ENCODE measurements at regions not wholly inside any gene's neighbourhood (a gene's known extent, or its start where the extent isn't known, plus 50 kb on each side); places are given as distances from the start of the nearest gene placed in this dataset.

GRCh38 chr13:80213201-80213600 lies 127.7 kb downstream of the SPRY2 start:
- Histone ChIP-seq H3K36me3 (no peaks in the 10 kb centered on the region), H3K9me3 (no peaks in the 10 kb centered on the region), H3K4me1 (peaks cover 24% of the 10 kb centered on the region), H3K4me3 (ENCODE audit: low read depth, low read length) (no peak overlapping the region), H3K27me3 (no peaks in the 10 kb centered on the region)
- no peak for DNase-seq
- TF ChIP-seq, protein P1, sequence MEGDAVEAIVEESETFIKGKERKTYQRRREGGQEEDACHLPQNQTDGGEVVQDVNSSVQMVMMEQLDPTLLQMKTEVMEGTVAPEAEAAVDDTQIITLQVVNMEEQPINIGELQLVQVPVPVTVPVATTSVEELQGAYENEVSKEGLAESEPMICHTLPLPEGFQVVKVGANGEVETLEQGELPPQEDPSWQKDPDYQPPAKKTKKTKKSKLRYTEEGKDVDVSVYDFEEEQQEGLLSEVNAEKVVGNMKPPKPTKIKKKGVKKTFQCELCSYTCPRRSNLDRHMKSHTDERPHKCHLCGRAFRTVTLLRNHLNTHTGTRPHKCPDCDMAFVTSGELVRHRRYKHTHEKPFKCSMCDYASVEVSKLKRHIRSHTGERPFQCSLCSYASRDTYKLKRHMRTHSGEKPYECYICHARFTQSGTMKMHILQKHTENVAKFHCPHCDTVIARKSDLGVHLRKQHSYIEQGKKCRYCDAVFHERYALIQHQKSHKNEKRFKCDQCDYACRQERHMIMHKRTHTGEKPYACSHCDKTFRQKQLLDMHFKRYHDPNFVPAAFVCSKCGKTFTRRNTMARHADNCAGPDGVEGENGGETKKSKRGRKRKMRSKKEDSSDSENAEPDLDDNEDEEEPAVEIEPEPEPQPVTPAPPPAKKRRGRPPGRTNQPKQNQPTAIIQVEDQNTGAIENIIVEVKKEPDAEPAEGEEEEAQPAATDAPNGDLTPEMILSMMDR (IDR thresholded peaks at IDR 0.05; ENCODE audit: low read depth, low read length) = no peak

DNA sequence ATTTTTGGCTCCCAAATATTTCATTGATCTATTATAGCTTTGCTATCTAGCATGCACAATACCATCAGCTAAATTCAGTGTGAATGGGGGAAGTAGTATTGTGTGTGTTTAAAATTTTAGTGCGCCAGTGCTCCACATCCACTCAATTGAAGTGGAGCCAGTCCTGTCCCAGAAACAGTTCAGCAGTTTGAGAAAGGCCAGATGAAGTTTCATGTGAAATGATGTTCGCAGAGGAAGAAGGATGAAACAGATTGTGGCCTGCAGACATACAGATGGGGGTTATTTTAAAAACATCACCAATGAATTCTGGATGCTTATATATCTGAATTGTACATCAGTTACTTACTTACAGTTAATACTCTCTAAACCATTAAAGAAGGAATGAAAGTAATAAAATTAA lies 129.4 kb downstream of the SPRY2 start:
- TF ChIP-seq, protein P1 (IDR thresholded peaks at IDR 0.05; ENCODE audit: low read depth, low read length) = no peak
- Histone ChIP-seq H3K4me3 (ENCODE audit: low read depth, low read length) (no peak overlapping the region), H3K4me1 (peaks cover 24% of the 10 kb centered on the region), H3K9me3 (no peaks in the 10 kb centered on the region), H3K36me3 (no peaks in the 10 kb centered on the region), H3K27me3 (no peaks in the 10 kb centered on the region)
- DNase-seq = peak; percentile 48

- TF ChIP-seq, protein P1 (IDR thresholded peaks at IDR 0.05; ENCODE audit: low read depth, low read length) = no peak
- no peak for DNase-seq
- Histone ChIP-seq H3K9me3 (no peaks in the 10 kb centered on the region), H3K4me1 (peaks cover 5% of the 10 kb centered on the region; the same call in 1 of the 2 replicates), H3K27me3 (no peaks in the 10 kb centered on the region), H3K4me3 (ENCODE audit: low read depth, low read length) (no peak overlapping the region), H3K36me3 (no peaks in the 10 kb centered on the region)
Observed at GRCh38 chr13:80204642-80205041, 136.3 kb downstream of the SPRY2 start.

GRCh38 chr13:80203496-80203895 lies 137.4 kb downstream of the SPRY2 start:
- no peaks in the 10 kb centered on the region for H3K36me3 ChIP-seq
- H3K4me1 ChIP-seq = peaks cover 5% of the 10 kb centered on the region; the same call in 1 of the 2 replicates
- no peak for DNase-seq
- TF ChIP-seq, protein P1 (IDR thresholded peaks at IDR 0.05; ENCODE audit: low read depth, low read length) = no peak
- no peaks in the 10 kb centered on the region for H3K9me3 ChIP-seq
- H3K4me3 ChIP-seq (ENCODE audit: low read depth, low read length) = no peak overlapping the region
- H3K27me3 ChIP-seq = no peaks in the 10 kb centered on the region

DNA sequence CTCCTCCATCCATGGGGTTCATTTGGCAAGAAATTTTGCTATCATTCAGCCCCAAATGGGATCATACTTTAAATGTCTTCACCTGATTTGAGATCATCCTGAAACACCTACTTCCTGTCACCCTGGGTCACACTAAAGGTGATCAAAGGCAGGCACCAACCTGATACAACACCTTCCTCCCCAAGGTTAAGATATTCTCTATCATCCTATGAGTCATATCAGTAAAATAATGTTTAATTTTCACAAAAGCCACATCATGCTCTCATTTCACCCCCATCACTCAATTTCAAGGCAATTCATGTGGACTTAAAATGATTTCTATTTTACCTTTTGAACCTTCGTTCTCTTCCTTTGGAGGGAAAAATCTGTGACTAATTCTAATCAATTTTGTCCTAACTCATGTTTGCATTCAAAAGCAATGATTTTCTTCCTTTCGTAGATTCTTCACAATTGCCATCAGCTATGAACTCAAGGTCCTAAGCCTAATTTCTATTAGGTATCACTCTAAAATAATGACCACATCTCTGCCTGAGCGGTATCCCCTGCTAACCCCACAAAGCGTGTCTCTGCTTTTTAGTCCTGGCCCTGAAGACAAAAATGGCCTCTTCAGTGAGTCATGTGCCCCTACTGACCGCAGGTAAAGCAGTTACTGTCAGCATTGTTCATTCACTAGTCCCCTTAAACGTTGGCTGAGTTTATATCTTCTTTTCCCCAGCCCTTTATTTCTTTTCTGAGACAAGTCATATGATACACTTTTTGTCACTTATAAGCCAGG lies 139.0 kb downstream of the SPRY2 start:
- H3K27me3 ChIP-seq = no peaks in the 10 kb centered on the region
- DNase-seq = no peak
- no peaks in the 10 kb centered on the region for H3K36me3 ChIP-seq
- TF ChIP-seq, protein P1 (IDR thresholded peaks at IDR 0.05; ENCODE audit: low read depth, low read length) = no peak
- peaks cover 5% of the 10 kb centered on the region; the same call in 1 of the 2 replicates for H3K4me1 ChIP-seq
- no peaks in the 10 kb centered on the region for H3K9me3 ChIP-seq
- no peak overlapping the region for H3K4me3 ChIP-seq (ENCODE audit: low read depth, low read length)

GRCh38 chr13:80199585-80200292 lies 141.2 kb downstream of the SPRY2 start:
- no peaks in the 10 kb centered on the region for H3K27me3 ChIP-seq
- H3K4me3 ChIP-seq (ENCODE audit: low read depth, low read length) = no peak overlapping the region
- H3K4me1 ChIP-seq = peaks cover 5% of the 10 kb centered on the region; the same call in 1 of the 2 replicates
- no peaks in the 10 kb centered on the region for H3K36me3 ChIP-seq
- no peak for DNase-seq
- H3K9me3 ChIP-seq = no peaks in the 10 kb centered on the region
- TF ChIP-seq, protein P1 (IDR thresholded peaks at IDR 0.05; ENCODE audit: low read depth, low read length) = no peak

Measured in BE2C (cell line).